ENCODE measurements at regions not wholly inside any gene's neighbourhood (a gene's known extent, or its start where the extent isn't known, plus 50 kb on each side); places are given as distances from the start of the nearest gene placed in this dataset.

- intact Hi-C loops (cut with micrococcal nuclease; ENCODE audit: unreplicated experiment), result no loop called here
- H3K36me3 ChIP-seq (ENCODE audit: control insufficient read depth, insufficient read depth, low read length), result no peaks in the 10 kb centered on the region
- ChIA-PET CTCF (no interaction called here), POLR2A (no interaction called here)
- TF ChIP-seq POLR2AphosphoS5 (IDR thresholded peaks at IDR 0.05; ENCODE audit: low read depth, low read length) (no peak), TCF7L2 (IDR thresholded peaks at IDR 0.05; ENCODE audit: low read depth, low read length) (no peak), SIN3A (IDR thresholded peaks at IDR 0.05; ENCODE audit: borderline replicate concordance, insufficient read depth, low read depth, low read length) (no peak)
- TF ChIP-seq, protein P1, sequence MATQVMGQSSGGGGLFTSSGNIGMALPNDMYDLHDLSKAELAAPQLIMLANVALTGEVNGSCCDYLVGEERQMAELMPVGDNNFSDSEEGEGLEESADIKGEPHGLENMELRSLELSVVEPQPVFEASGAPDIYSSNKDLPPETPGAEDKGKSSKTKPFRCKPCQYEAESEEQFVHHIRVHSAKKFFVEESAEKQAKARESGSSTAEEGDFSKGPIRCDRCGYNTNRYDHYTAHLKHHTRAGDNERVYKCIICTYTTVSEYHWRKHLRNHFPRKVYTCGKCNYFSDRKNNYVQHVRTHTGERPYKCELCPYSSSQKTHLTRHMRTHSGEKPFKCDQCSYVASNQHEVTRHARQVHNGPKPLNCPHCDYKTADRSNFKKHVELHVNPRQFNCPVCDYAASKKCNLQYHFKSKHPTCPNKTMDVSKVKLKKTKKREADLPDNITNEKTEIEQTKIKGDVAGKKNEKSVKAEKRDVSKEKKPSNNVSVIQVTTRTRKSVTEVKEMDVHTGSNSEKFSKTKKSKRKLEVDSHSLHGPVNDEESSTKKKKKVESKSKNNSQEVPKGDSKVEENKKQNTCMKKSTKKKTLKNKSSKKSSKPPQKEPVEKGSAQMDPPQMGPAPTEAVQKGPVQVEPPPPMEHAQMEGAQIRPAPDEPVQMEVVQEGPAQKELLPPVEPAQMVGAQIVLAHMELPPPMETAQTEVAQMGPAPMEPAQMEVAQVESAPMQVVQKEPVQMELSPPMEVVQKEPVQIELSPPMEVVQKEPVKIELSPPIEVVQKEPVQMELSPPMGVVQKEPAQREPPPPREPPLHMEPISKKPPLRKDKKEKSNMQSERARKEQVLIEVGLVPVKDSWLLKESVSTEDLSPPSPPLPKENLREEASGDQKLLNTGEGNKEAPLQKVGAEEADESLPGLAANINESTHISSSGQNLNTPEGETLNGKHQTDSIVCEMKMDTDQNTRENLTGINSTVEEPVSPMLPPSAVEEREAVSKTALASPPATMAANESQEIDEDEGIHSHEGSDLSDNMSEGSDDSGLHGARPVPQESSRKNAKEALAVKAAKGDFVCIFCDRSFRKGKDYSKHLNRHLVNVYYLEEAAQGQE (IDR thresholded peaks at IDR 0.05; ENCODE audit: insufficient read depth in 1 of 2, low read depth in 2 of 2, low read length in 1 of 2), result no peak
- TF ChIP-seq, protein P2, sequence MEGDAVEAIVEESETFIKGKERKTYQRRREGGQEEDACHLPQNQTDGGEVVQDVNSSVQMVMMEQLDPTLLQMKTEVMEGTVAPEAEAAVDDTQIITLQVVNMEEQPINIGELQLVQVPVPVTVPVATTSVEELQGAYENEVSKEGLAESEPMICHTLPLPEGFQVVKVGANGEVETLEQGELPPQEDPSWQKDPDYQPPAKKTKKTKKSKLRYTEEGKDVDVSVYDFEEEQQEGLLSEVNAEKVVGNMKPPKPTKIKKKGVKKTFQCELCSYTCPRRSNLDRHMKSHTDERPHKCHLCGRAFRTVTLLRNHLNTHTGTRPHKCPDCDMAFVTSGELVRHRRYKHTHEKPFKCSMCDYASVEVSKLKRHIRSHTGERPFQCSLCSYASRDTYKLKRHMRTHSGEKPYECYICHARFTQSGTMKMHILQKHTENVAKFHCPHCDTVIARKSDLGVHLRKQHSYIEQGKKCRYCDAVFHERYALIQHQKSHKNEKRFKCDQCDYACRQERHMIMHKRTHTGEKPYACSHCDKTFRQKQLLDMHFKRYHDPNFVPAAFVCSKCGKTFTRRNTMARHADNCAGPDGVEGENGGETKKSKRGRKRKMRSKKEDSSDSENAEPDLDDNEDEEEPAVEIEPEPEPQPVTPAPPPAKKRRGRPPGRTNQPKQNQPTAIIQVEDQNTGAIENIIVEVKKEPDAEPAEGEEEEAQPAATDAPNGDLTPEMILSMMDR (IDR thresholded peaks at IDR 0.05), result no peak
- DNase-seq (ENCODE audit: low read depth, low spot score) (no peak), ATAC-seq (no peak)
- no peaks in the 10 kb centered on the region for H3K9me3 ChIP-seq (ENCODE audit: control insufficient read depth, insufficient read depth, low read depth, low read length)
- no peaks in the 10 kb centered on the region for H3K4me1 ChIP-seq (ENCODE audit: control insufficient read depth, insufficient read depth, low read length)
- in situ Hi-C loops (cut with HindIII; ENCODE audit: low pct_unique_long_range_greater_than_20kb, low sequenced_read_pairs), result no loop called here
- H3K4me3 ChIP-seq (ENCODE audit: low read depth in 2 of 2, low read length in 2 of 2), result no peak overlapping the region
- no peaks in the 10 kb centered on the region; the same call in 1 of the 2 replicates for H3K27me3 ChIP-seq (ENCODE audit: control insufficient read depth, insufficient read depth, low read length)
- no TSS peak for BruUV-seq (replicated peaks)
- no peak overlapping the region for H3K27ac ChIP-seq (ENCODE audit: low read length)
Measured at GRCh38 chr11:19458721-19459120, 218.0 kb upstream of the E2F8 start.

GRCh38 chr11:19458231-19458630, 217.5 kb upstream of the E2F8 start:
- POLR2A ChIA-PET, result no interaction called here
- in situ Hi-C loops (cut with HindIII; ENCODE audit: low pct_unique_long_range_greater_than_20kb, low sequenced_read_pairs), result no loop called here
- TF ChIP-seq TCF7L2 (IDR thresholded peaks at IDR 0.05; ENCODE audit: low read depth, low read length) (no peak), SIN3A (IDR thresholded peaks at IDR 0.05; ENCODE audit: borderline replicate concordance, insufficient read depth, low read depth, low read length) (no peak), POLR2AphosphoS5 (IDR thresholded peaks at IDR 0.05; ENCODE audit: low read depth, low read length) (no peak)
- TF ChIP-seq, protein P1 (IDR thresholded peaks at IDR 0.05; ENCODE audit: insufficient read depth in 1 of 2, low read depth in 2 of 2, low read length in 1 of 2), result no peak
- TF ChIP-seq, protein P2 (IDR thresholded peaks at IDR 0.05), result no peak
- BruUV-seq (replicated peaks), result no TSS peak
- H3K9me3 ChIP-seq (ENCODE audit: control insufficient read depth, insufficient read depth, low read depth, low read length), result no peaks in the 10 kb centered on the region
- DNase-seq (ENCODE audit: low read depth, low spot score), result no peak
- H3K27me3 ChIP-seq (ENCODE audit: control insufficient read depth, insufficient read depth, low read length), result no peaks in the 10 kb centered on the region; the same call in 1 of the 2 replicates
- no peak overlapping the region for H3K27ac ChIP-seq (ENCODE audit: low read length)
- no peaks in the 10 kb centered on the region for H3K36me3 ChIP-seq (ENCODE audit: control insufficient read depth, insufficient read depth, low read length)
- no peaks in the 10 kb centered on the region for H3K4me1 ChIP-seq (ENCODE audit: control insufficient read depth, insufficient read depth, low read length)
- ATAC-seq, result no peak
- intact Hi-C loops (cut with micrococcal nuclease; ENCODE audit: unreplicated experiment), result no loop called here
- H3K4me3 ChIP-seq (ENCODE audit: low read depth in 2 of 2, low read length in 2 of 2), result no peak overlapping the region
- CTCF ChIA-PET, result no interaction called here
